Occipital lobe (tissue), 1 donor: ENCODE measurements at regions not wholly inside any gene's neighbourhood (a gene's known extent, or its start where the extent isn't known, plus 50 kb on each side); places are given as distances from the start of the nearest gene placed in this dataset.

Experiments
- DNase-seq: peaks from one replicate; lab custom pipeline; 2025; lab: John Stamatoyannopoulos, UW

DNA sequence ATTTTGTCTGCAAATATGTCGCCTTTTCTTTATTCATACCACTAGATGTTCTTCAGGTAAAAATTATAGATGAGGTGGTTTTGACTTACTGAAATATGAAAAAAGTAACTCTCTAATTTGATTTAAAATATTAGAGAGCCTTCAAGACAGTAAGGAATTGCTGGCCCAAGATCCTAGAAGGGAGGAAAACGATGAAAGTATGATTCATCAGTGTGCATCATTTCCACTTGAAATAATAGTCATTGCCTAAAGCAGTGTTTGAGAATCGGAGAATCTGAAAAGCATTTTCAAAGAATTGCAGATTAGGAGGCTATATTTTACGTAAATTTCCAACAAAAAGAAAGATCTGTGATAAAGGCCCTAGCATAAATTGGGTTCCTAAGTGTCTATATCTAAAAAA, 1707.9 kb upstream of the PRR20A start:
- no peak for DNase-seq

DNA sequence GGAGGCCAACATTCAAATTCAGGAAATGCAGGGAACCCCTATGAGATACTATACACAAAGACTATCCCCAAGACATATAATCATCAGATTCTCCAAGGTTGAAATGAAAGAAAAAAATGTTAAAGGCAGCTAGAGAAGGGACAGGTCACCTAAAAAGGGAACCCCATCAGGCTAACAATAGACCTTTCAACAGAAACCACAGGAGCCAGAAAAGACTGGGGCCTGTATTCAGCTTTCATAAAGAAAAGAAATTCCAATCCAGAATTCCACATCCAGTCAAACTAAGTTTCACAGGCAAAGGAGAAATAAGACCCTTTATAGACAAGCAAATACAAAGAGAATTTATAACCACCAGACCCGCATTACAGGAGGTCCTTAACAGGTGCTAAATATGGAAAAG, 1703.6 kb upstream of the PRR20A start:
- no peak for DNase-seq

DNA sequence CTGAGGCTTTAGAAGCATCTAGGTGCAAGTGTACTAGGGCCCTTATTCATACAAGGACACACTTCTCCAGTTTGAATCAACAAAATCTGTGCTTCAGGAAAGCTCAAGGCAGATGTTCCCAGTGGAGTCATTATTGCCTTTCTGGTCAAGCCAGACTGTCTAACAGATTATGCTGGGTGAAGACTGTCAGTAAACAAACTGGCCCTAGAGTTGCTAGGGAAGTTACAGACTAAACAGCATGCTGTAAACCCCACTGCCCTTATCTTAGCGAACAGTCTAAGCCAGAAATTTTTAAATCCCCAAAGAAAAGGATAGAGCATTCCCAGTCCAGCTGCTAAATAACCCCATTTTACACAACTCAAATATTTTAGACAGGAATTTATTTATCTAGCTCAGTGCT, 1701.3 kb upstream of the PRR20A start:
- no peak for DNase-seq

DNA sequence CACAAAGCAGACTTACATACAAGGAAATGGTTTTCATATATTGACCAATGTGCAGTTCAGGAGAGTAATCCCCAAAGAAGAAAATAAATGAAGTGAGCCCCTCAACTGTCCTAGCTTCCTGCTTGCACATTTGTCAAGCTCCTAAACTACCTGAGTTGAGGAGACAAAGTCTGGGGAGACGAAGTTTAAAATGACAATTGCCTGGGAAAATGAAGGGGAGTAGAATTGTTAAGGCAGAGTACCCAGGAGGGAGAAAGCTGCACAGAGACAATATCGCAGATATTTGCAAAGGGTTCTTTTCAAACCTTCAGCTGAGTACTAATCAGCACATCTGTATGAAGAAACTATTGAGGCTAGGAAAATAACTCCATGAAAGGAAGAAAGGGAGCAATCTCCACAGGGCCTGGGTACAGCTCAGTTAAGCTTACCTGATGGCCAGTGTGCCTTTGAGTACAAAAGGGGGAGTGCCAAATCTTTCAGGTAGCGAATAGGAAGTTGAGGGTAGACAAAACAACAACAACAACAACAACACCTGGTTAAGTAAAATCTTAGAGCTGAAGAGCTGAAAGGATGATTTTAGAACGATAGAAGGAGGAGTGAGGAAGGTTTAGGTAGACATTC, 1700.1 kb upstream of the PRR20A start:
- no peak for DNase-seq

DNA sequence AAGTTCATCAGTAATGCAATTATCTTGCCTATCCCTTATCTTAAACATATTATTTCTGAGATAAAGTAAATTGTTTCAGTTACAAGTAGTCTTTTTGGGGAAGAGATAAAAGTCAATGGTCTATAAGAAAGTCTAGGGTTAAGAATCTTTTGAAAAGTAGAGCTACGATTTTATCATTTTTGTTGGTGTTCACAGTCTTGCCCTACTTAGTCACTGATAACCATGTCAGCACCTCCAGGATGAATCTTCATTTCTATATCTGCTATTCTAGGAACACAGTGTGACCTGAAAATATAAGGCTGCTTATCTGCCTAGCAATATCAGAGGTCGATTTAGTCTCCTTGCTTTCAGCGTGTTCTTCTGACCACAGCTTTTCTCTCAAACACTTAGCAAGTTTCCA, 1676.5 kb upstream of the PRR20A start:
- no peak for DNase-seq

DNA sequence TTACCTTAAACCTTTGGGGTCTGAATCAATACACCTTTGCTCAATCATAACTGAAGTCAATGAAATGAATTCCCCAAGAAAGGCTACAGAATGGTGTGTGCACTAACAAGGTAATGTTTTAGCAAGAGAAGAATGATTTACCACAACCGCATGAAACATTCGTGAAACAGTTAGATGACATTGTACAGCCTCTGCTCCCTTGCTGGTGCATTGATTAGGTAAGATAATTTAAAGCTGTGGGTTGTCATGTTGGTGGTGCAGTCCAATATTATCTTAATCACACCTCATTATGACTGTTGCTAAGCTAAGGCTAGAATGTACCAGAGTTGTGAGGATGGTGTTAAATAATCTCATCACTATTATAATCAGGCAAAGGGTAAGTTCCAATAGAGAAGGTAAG, 1673.2 kb upstream of the PRR20A start:
- DNase-seq, result no peak

DNA sequence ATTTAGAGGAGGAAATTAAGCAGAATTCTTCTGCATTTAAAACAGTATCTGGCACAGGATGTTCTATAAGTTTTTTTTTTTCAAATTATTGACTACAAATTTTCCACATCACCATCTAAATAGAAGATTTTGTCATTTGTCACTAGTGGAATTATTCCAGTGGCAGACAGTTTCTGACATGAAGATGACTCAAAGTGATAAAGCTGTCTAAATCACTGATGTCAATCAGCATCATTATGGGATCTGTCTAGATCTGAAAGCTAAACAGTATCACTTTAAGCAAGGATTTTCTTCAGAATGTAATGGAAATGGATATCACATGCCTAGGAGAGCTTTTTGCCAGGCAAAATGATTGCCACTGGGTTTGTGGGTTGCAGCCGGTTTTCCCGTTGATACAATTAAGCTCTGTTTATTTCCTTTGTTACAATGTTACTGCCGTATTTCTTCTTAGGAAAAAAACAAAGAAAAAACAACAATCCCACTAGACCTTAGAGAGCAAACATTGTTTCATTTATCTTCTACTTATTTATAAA, 1657.0 kb upstream of the PRR20A start:
- no peak for DNase-seq

DNA sequence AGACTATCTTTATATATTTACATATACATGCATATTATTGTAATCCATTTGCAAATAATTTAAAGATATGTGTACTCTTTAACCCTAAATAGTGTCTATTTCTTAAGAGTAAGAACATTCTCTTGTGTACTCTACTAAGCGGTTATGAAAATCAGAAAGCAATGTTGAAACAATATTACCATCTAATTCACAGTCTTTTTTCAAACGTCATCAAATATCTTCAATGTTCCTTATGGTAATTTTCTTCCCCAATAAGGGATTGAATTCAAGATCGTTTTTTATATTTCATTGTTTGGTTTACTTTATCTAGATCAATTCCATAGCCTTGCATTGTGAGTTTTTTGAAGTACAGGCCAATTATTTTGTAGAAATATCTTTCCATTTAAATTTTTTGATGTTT, 1647.4 kb upstream of the PRR20A start:
- DNase-seq, result no peak

DNA sequence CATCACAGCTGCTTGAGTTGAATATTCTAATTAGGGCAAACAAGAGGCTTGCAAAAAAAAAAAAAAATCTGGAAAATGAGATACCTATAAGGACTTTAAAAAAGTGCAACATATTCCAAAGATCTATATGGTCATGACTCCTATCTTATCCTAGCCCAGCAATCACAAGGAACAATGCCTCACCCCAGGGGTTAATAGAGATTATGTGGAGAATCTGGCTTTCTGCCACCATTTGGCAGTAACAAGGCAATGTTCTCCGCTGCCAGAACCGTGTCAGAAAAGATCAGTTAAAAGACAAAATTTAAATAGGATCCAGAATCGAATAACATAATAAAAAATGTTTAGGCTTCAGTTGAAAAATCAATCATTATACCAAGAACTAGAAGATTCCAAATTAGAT, 1643.2 kb upstream of the PRR20A start:
- DNase-seq, result no peak

DNA sequence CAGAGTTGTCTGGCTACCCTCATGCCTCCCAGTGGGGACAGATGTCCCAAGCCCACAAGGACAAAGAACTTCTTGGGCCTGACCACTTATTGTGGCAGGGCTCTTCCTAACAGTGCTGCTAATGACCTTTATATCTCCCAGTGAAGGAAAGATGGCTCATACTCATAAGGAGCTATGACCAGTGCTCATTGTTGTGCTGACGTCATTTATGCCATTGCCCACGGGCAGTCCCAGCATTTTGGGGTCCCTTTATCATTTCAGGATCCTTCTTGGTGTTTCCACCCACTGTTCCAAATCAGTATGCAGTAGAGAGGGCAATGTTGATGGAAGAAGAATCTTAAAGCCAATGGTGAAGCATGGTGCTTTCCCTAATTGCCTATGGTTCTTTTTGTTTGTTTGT, 1640.0 kb upstream of the PRR20A start:
- DNase-seq, result no peak

DNA sequence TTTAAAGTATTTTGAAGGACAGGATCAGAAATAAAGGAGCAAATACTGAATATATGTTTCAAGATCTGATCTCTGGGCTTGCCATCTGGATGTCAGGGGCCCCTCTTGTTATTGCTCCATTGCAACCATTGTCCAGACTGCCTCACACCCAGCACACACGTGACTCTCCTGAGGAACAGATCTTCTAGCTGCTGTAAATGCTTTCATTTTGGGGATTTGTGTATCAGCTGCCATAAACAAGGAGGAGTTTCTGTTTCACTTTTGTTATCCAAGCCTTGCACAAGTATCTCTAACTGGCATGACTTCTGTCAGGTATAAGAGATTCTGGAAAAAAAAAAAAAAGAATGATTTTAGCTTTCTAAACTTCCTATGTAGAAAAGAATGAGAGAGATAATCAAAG, 1624.1 kb upstream of the PRR20A start:
- no peak for DNase-seq

DNA sequence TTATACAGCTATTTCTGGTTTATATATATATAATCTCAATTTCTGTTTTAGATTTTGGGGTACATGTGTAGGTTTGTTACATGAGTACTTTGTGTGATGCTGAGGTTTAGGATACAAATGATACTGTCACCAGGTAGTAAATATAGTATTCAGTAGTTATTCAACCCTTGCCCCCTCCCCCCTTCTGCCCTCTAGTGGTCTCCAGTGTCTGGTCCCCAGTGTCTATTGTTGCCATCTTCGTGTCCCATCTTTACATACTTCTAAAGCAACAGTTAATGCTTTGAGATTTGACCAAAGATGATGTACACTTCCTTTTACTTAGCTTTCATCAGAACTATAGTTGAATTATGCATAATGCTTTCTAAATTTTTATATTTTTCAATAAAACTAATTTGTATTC, 1623.4 kb upstream of the PRR20A start:
- DNase-seq, result no peak

DNA sequence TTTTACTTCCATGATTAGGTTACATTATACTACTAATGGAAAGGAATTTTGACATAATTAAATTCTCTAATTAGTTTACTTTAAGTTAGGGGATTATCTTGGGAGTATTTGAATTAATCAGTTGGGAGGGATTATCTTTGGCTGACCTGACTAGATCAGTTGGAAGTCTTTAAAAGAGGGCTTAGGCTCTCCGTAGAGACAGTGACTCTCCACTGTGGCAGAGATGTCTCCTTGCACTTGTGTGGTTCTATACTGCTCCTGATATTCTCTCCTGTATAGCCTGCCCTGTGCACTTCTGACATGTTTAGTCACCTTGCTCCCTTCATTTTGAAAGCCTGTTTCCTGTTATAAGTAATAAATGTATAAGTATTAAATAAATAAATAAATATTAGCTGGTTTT, 1612.3 kb upstream of the PRR20A start:
- DNase-seq, result no peak

DNA sequence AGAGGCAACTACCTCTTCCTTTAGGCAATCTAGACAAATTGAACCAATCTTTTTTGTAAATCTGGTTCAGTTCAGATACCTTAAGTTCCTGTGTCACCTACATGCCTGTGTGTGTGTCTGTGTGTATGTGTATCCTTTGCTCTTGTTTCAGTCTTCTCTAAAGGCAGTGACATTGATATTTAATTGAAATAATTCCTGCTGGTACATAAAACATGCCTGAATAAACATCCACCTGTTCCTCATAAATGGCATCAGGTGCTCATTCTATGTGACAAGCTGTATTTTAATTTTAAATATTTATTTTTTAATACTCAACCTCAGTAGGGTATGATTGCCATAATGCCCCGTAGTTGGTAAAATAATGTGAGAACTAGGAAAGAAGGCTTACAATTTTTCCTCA, 1606.4 kb upstream of the PRR20A start:
- DNase-seq, result no peak

DNA sequence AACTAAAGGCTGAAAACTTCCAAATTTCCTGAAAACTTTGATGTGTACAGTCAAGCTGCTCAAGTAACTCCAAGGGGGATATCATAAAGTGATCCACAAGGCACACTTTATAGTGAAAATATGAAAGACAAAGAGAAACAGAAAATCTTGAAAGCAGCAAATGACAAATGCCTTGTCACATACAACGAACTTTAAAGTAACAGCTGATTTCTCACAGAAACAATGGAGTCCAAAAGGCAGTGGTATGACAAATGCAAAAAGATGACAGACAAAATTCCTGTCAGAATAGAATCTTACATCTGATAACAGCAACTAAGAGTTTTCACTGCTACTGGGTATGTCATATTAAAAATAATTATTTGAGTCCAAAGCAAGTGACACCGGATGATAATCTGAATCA, 1602.3 kb upstream of the PRR20A start:
- DNase-seq, result no peak

DNA sequence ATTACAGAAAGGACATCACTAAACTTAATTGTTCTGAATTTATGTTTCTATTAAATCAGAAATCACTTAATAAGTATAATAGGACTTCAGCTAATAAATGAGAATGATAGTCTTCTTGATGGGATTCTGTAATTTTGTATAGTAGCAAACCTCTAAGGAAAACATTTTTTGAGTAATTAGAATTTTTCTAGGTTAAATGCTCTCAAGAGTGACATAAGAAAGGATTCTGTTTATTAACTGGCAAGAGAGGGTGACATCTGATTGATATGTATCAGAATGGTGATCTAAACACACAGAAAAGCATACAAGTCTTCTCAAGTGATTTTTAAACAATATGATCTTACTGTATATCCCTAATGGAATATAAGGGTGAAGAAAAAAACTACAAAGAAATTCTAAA, 1597.7 kb upstream of the PRR20A start:
- no peak for DNase-seq

DNA sequence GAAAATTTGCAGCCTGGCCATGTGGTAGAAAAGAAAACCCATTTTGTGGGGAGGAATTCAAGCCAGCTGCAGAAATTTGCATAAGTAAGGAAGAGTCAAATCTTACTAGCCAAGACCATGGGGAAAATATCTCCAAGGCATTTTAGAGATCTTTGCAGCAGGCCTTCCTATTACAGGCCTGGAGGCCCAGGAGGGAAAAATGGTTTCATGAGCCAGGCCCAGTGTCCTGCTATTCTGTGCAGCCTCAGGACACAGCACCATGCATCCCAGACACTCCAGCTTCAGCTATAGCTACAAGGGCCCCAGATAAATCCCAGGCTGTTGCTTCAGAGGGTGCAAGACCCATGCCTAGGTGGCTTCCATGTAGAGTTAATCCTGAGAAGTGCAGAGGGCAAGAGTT, 1590.1 kb upstream of the PRR20A start:
- DNase-seq, result no peak

DNA sequence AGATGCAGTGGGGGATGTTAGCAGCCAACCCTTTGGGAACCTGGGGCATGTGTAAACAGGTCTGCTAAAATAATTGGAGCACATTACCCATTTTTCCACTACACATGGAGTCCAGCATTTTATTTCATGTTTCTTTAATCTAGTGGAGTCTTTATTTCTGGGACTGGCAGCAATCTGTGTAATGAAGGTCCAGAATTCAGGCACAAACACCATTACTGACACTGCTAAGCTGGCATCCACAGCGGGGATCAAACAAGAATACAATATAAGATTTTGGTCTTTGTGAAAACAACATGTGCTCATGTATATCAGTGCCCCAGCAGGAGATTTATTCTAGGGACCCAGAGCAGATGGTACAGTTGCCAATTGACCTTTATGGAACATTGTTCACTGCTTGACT, 1587.0 kb upstream of the PRR20A start:
- no peak for DNase-seq

DNA sequence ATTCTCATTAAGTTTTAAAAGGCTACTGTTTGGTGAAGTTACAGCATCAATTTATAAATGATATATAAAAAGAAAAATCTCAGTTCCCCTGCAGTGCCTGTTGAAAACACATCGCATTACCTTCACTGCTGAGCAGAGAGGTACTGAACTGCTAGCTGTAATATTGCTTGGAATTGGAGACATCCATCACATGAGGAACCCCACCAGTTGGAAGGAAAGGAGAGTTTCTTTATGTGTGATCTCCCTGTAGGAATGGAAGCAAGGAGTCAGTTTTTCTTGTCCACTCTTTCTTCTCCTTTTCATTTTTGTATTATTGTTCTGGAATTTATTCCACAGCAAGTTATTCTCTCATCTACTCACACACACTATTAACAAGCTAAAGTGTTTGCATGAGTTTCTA, 1586.0 kb upstream of the PRR20A start:
- DNase-seq, result no peak

DNA sequence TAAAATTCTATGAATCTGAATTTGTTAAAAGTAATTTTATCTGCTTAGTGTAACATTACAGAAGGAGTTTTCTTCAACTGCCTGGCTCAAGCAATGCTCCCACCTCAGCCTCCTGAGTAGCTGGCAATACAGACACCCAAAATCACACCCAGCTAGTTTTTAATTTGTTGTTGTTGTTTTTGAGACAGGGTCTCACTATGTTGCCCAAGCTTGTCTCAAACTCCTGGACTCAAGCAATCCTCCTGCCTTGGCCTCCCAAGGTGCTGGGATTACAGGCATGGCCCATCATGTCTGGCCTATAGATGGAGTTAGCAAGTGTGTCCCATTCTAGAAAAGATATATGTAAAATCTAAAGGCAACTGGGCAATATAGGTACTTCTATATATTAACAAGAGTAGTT, 1580.4 kb upstream of the PRR20A start:
- DNase-seq, result no peak

DNA sequence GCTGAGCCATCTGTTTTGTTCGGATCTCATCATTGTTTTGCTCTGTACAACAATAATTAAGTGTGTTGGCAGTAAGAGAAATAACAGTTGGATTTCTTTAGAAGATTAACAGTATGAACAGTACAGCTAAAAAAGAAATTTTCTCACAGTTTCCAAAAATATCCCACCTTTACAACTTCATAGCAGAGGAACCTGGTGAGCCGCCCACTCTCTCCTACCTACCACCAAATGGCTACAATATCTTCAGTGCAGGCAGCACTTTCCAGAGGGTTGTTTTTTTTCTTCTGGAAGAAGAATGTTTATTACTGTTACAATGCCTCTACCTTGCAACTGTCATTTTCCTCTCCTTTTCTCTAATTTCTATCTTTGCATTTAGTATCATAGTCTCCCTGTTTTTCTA, 1577.5 kb upstream of the PRR20A start:
- DNase-seq, result no peak

DNA sequence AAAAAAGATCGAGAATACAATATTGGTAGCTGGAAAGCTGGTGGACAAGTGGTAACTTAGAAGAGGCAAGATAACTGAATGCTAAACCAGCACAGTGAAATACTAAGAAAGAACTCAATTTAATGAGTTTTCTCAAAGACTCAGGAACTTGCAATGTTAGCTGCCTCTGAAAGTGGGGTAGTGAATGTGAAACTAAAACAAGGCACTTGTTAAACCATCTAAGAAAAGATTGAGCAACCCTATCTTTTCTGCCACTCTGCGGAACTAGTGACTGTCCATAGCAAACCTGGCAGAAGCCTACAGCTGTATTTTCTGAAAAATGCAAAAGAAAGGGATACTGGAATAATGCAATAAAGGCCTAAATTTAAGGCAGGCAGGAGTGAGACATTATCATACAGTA, 1574.4 kb upstream of the PRR20A start:
- DNase-seq, result no peak

DNA sequence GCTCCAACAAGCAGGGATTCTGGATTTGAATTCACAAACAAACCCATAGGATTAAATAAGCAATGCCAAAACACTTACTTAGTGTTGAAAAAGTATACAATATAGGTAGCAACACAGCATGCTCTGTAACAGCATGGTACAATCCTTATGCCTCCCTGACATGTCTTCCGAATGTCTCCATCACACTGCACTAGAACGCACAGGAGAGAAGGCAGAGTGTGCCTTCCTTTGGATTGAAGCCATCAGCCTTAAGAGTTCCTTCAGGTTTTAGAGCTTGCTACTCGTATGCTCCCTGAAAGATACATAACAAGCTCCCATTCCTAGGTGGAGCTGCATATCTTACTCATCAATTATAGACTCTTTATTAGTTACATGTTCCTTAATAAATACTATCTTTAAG, 1573.9 kb upstream of the PRR20A start:
- DNase-seq, result no peak
